ENCODE measurements at regions not wholly inside any gene's neighbourhood (a gene's known extent, or its start where the extent isn't known, plus 50 kb on each side); places are given as distances from the start of the nearest gene placed in this dataset.

GRCh38 chr13:50519866-50520265 is 323.6 kb downstream of the DLEU7 start:
- intact Hi-C loops (cut with micrococcal nuclease): no loop called here
- no peaks in the 10 kb centered on the region for H3K36me3 Mint-ChIP-seq (ENCODE audit: insufficient read depth, unreplicated experiment)
- DNase-seq (ENCODE audit: unreplicated experiment): peak; percentile 34
- no peaks in the 10 kb centered on the region for H3K27me3 Mint-ChIP-seq (ENCODE audit: insufficient read depth, unreplicated experiment)
- H3K4me1 Mint-ChIP-seq (ENCODE audit: insufficient read depth, unreplicated experiment): peaks cover 33% of the 10 kb centered on the region
- no TSS peak for BruUV-seq (replicated peaks)
- no peak overlapping the region for H3K4me3 Mint-ChIP-seq (ENCODE audit: unreplicated experiment)
- H3K27ac Mint-ChIP-seq (ENCODE audit: low read depth, unreplicated experiment): no peak overlapping the region
- peaks cover 7% of the 10 kb centered on the region for H3K9me3 Mint-ChIP-seq (ENCODE audit: unreplicated experiment)
- ChIA-PET POLR2A (no interaction called here), CTCF (interaction anchor here (0.6 kb wide), 1 partner anchor 28 kb away, joined by 3 read pairs; no protein-coding TSS in a partner anchor)
- TF ChIP-seq, protein P1, sequence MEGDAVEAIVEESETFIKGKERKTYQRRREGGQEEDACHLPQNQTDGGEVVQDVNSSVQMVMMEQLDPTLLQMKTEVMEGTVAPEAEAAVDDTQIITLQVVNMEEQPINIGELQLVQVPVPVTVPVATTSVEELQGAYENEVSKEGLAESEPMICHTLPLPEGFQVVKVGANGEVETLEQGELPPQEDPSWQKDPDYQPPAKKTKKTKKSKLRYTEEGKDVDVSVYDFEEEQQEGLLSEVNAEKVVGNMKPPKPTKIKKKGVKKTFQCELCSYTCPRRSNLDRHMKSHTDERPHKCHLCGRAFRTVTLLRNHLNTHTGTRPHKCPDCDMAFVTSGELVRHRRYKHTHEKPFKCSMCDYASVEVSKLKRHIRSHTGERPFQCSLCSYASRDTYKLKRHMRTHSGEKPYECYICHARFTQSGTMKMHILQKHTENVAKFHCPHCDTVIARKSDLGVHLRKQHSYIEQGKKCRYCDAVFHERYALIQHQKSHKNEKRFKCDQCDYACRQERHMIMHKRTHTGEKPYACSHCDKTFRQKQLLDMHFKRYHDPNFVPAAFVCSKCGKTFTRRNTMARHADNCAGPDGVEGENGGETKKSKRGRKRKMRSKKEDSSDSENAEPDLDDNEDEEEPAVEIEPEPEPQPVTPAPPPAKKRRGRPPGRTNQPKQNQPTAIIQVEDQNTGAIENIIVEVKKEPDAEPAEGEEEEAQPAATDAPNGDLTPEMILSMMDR (IDR thresholded peaks at IDR 0.05; ENCODE audit: unreplicated experiment): no peak

DNA sequence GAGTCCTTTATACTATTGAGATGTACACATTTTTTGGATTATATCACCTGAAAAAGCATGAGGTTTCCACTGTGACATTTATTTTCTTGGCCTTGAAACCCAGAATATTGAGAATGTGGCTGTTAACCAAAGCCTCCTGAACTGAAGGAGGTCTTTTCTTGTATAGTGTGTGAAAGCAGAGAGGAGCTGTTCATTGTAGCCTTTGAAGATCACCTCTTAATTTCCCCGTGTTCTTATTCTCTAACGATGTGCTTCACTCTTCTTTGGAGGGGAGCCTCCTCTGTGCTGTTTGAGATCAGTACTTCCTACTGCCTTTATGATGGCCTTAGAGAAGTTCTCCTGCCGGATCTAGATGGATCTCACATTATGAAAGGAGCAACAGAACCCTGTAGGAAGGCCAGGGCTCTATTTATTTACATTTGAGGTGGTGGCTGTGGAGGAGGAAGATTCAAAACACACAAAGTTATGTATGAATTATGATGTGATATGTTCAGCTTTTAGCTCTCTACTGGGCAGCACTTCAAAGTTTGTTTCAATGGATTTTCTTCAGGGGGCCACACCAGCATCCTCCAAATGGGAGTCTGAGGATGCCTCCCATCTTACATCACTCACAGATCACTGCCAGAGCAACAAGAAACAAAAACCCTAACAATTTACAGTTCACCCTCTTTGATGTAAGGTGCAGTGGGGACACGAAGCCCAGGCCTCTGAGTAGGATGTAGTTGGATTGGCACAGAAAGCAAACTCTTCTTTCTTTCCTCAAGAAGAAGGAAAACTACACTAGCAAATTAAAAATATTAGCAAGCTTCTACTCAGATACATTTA is 322.3 kb downstream of the DLEU7 start:
- Mint-ChIP-seq H3K4me1 (ENCODE audit: insufficient read depth, unreplicated experiment) (peaks cover 34% of the 10 kb centered on the region), H3K9me3 (ENCODE audit: unreplicated experiment) (peaks cover 7% of the 10 kb centered on the region), H3K27me3 (ENCODE audit: insufficient read depth, unreplicated experiment) (no peaks in the 10 kb centered on the region), H3K27ac (ENCODE audit: low read depth, unreplicated experiment) (peak overlapping the region; percentile 28), H3K36me3 (ENCODE audit: insufficient read depth, unreplicated experiment) (no peaks in the 10 kb centered on the region), H3K4me3 (ENCODE audit: unreplicated experiment) (no peak overlapping the region)
- DNase-seq (ENCODE audit: unreplicated experiment): no peak
- POLR2A ChIA-PET: interaction anchor here (0.7 to 1.6 kb wide), 17 partner anchors 8 to 444 kb away, joined by 3 to 6 read pairs (median 4); no protein-coding TSS in a partner anchor
- TF ChIP-seq, protein P1 (IDR thresholded peaks at IDR 0.05; ENCODE audit: unreplicated experiment): no peak
- no TSS peak for BruUV-seq (replicated peaks)
- intact Hi-C loops (cut with micrococcal nuclease): no loop called here
- CTCF ChIA-PET: interaction anchor here (1.3 kb wide), 1 partner anchor 361 kb away, joined by 4 read pairs; no protein-coding TSS in a partner anchor

DNA sequence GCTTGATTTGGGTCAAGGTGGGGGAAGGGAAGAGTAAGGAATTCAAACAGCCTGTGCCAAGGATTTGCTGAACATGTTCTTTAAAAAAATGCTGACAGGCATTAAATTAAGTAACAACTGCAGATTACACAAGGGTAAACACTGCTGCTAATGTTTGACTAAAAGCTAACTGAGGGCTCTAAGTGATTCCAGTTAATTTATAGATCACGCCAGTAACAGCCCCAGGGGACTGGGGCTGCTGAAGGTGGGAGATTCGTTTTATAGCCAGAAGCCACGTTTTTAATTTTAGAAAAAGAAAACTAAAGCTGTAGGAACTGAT is 321.7 kb downstream of the DLEU7 start:
- peak; percentile 55 for DNase-seq (ENCODE audit: unreplicated experiment)
- Mint-ChIP-seq H3K9me3 (ENCODE audit: unreplicated experiment) (peaks cover 7% of the 10 kb centered on the region), H3K27me3 (ENCODE audit: insufficient read depth, unreplicated experiment) (no peaks in the 10 kb centered on the region), H3K27ac (ENCODE audit: low read depth, unreplicated experiment) (peak overlapping the region; percentile 28), H3K4me3 (ENCODE audit: unreplicated experiment) (peak overlapping the region; percentile 17), H3K36me3 (ENCODE audit: insufficient read depth, unreplicated experiment) (no peaks in the 10 kb centered on the region), H3K4me1 (ENCODE audit: insufficient read depth, unreplicated experiment) (peaks cover 40% of the 10 kb centered on the region)
- intact Hi-C loops (cut with micrococcal nuclease): no loop called here
- CTCF ChIA-PET: interaction anchor here (1.3 kb wide), 1 partner anchor 362 kb away, joined by 4 read pairs; no protein-coding TSS in a partner anchor
- no TSS peak for BruUV-seq (replicated peaks)
- TF ChIP-seq, protein P1 (IDR thresholded peaks at IDR 0.05; ENCODE audit: unreplicated experiment): no peak
- POLR2A ChIA-PET: interaction anchor here (0.7 to 1.6 kb wide), 18 partner anchors 8 to 445 kb away, joined by 3 to 6 read pairs (median 4); no protein-coding TSS in a partner anchor

GRCh38 chr13:50522506-50522905 is 321.0 kb downstream of the DLEU7 start:
- no peak for DNase-seq (ENCODE audit: unreplicated experiment)
- intact Hi-C loops (cut with micrococcal nuclease): no loop called here
- no peaks in the 10 kb centered on the region for H3K27me3 Mint-ChIP-seq (ENCODE audit: insufficient read depth, unreplicated experiment)
- peaks cover 7% of the 10 kb centered on the region for H3K9me3 Mint-ChIP-seq (ENCODE audit: unreplicated experiment)
- no peak overlapping the region for H3K27ac Mint-ChIP-seq (ENCODE audit: low read depth, unreplicated experiment)
- BruUV-seq (replicated peaks): no TSS peak
- no peak overlapping the region for H3K4me3 Mint-ChIP-seq (ENCODE audit: unreplicated experiment)
- H3K4me1 Mint-ChIP-seq (ENCODE audit: insufficient read depth, unreplicated experiment): peaks cover 47% of the 10 kb centered on the region
- TF ChIP-seq, protein P1 (IDR thresholded peaks at IDR 0.05; ENCODE audit: unreplicated experiment): no peak
- no peaks in the 10 kb centered on the region for H3K36me3 Mint-ChIP-seq (ENCODE audit: insufficient read depth, unreplicated experiment)
- ChIA-PET CTCF (interaction anchor here (1.3 kb wide), 1 partner anchor 362 kb away, joined by 4 read pairs; no protein-coding TSS in a partner anchor), POLR2A (interaction anchor here (0.6 to 1.6 kb wide), 12 partner anchors 9 to 445 kb away, joined by 3 to 6 read pairs (median 3); no protein-coding TSS in a partner anchor)
